ENCODE measurements at regions not wholly inside any gene's neighbourhood (a gene's known extent, or its start where the extent isn't known, plus 50 kb on each side); places are given as distances from the start of the nearest gene placed in this dataset.

GRCh38 chr14:37816743-37817295, 221.4 kb downstream of the TTC6 start:
- no peak for TF ChIP-seq CTCF (IDR thresholded peaks at IDR 0.05)

DNA sequence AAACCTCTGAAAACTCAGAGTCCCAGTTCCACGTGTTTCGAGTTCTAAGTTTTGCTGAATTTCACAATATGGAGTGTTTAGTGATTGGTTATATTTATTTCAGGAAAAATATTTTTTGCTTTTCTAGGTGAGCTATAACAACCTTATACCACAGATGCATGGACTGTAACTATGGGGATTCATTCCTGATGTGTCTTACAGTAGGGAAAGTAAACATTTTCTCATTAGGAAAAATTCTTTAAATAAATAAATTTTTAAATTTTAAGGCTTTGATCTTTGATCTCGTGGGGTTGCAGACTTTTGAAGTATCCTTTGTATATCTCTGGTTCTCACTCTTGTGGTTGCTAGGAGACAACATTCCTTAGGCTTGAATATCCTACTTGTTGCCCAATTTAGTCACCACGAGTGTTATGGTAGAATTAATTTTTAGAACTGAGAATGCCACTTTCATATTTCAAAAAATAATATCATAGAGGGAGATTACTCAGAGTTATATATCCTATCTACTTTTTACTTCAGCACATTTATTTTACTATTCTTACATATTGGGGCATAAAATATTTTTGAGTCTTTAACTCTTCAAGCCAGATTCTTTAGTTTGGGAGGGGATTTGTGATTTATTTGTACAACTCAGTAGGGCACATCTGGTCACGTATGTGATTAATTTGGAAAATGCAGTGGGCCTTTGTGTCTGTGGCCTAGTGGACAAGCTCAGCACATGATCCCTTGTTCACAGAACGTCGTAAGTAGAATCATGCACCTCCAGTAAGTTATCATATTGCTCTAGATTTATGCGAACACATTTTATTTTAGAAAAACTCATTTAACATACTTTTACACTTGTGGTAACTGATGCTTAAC, 224.0 kb downstream of the TTC6 start:
- TF ChIP-seq CTCF (IDR thresholded peaks at IDR 0.05), result no peak

GRCh38 chr14:37824939-37825712, 229.7 kb downstream of the TTC6 start:
- TF ChIP-seq CTCF (IDR thresholded peaks at IDR 0.05), result no peak

DNA sequence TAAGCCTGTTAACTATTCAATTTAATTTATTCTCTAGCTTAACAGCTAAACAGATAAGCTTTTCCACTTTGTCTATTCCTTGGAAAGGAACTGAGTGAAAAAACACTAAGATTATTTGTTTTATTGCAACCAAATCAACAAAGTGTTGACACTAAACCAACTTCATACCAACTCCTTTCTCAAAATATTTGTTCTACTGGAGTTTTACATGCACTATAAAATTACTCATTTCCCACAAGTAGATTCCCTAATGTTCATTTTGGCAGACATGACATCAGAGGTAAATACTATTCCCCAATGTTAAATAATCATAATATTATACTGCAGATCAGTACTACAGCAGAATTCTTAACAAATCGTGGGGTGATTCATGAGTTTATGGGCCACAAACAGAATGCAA, 231.4 kb downstream of the TTC6 start:
- no peak for TF ChIP-seq CTCF (IDR thresholded peaks at IDR 0.05)

DNA sequence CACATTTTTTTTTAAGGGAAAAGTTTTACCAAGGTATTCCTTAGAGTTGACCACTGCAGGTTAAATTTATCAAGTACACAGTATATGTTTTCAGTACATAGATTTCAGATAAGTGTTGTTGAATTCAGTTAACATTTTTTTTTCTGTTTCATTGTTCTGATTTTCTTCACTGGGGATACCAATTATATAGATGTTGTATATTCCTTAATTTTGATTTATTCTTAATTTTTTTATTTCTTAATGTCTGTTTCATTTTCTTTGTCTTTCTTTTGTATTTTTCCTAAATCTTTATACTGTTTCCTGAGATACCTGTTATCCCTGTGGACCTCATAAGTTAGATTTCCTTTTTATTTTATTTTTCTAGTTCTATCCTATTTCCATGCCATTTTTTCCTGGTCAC, 234.8 kb downstream of the TTC6 start:
- TF ChIP-seq CTCF (IDR thresholded peaks at IDR 0.05), result no peak

GRCh38 chr14:37834275-37834674, 238.8 kb downstream of the TTC6 start:
- TF ChIP-seq CTCF (IDR thresholded peaks at IDR 0.05), result no peak

- no peak for TF ChIP-seq CTCF (IDR thresholded peaks at IDR 0.05)
These were observed 246.7 kb downstream of the TTC6 start for GRCh38 chr14:37842106-37842505.

All from LNCAP (cell line).